Thoracic aorta (tissue), 2 donors: ENCODE measurements at regions not wholly inside any gene's neighbourhood (a gene's known extent, or its start where the extent isn't known, plus 50 kb on each side); places are given as distances from the start of the nearest gene placed in this dataset.

Experiments
- ATAC-seq: fragments of 150-250 bp; one replicate; pipeline ENCODE4 v1.8.0; 2017; ENCODE audit warnings: low read depth; ENCODE audit not compliant: insufficient number of reproducible peaks, low FRiP score
- DNase-seq: peaks from one replicate; pipeline ENCODE4 v3.0.0-alpha.2; 2020; ENCODE audit warnings: low spot score
- H3K27ac ChIP-seq, 2 donors: fragments of 200-600 bp; sonication (generic); 1 replicate in 1 of 2; 2 replicates in 1 of 2; pipeline ENCODE4 v1.5.1; 2016; ENCODE audit warnings: mild to moderate bottlenecking in 2 of 2, moderate library complexity in 2 of 2
- H3K27me3 ChIP-seq: fragments of 200-600 bp; sonication (generic); replicated peaks from 2 replicates; pipeline ENCODE4 v1.6.0; 2016; ENCODE audit warnings: mild to moderate bottlenecking; ENCODE audit not compliant: insufficient read depth
- H3K36me3 ChIP-seq: fragments of 200-600 bp; sonication (generic); one replicate; pipeline ENCODE4 v1.5.1; 2016
- H3K4me1 ChIP-seq, 2 donors: fragments of 200-600 bp; sonication (generic); 1 replicate in 1 of 2; 2 replicates in 1 of 2; pipeline versions ENCODE4 v1.5.1 to v1.6.0; 2016; ENCODE audit warnings: low read depth in 2 of 2, mild to moderate bottlenecking in 1 of 2; ENCODE audit not compliant: control insufficient read depth in 1 of 2
- H3K4me3 ChIP-seq: fragments of 200-600 bp; sonication (generic); 2 replicates; pipeline ENCODE4 v1.5.1; 2016; ENCODE audit warnings: mild to moderate bottlenecking
- H3K9me3 ChIP-seq: fragments of 200-600 bp; sonication (generic); 2 replicates; pipeline ENCODE4 v1.5.1; 2016
- TF ChIP-seq, protein P1 (sequence below): fragments of 200-600 bp; sonication (generic); IDR thresholded peaks from one replicate; pipeline ENCODE4 v1.5.1; 2019; ENCODE audit warnings: antibody characterized with exemption

DNA sequence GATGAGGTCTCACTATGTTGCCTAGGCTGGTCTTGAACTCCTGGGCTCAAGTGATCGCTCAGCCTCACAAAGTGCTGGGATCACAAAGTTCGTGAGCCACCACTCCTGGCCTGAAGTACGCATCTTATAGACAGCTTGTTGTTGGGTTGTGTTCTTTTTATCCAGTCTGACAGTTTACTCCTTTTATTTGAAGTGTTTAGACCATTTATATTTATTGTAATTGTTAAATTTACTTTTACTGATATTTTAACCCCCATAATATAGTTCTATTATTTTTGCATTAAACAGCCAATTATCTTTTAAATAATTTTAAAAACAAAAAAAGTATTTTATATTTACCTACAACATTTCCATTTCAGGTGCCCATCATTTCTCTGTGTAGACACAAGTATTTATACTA, 303.0 kb upstream of the HDAC4 start:
- Histone ChIP-seq H3K27me3 (no peaks in the 10 kb centered on the region), H3K27ac (no peak overlapping the region), H3K36me3 (no peaks in the 10 kb centered on the region), H3K9me3 (no peaks in the 10 kb centered on the region), H3K4me3 (no peak overlapping the region), H3K4me1 (peaks cover 5 to 9% of the 10 kb centered on the region in 2 donors)
- TF ChIP-seq, protein P1, sequence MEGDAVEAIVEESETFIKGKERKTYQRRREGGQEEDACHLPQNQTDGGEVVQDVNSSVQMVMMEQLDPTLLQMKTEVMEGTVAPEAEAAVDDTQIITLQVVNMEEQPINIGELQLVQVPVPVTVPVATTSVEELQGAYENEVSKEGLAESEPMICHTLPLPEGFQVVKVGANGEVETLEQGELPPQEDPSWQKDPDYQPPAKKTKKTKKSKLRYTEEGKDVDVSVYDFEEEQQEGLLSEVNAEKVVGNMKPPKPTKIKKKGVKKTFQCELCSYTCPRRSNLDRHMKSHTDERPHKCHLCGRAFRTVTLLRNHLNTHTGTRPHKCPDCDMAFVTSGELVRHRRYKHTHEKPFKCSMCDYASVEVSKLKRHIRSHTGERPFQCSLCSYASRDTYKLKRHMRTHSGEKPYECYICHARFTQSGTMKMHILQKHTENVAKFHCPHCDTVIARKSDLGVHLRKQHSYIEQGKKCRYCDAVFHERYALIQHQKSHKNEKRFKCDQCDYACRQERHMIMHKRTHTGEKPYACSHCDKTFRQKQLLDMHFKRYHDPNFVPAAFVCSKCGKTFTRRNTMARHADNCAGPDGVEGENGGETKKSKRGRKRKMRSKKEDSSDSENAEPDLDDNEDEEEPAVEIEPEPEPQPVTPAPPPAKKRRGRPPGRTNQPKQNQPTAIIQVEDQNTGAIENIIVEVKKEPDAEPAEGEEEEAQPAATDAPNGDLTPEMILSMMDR: no peak
- DNase-seq: no peak
- ATAC-seq: no peak

DNA sequence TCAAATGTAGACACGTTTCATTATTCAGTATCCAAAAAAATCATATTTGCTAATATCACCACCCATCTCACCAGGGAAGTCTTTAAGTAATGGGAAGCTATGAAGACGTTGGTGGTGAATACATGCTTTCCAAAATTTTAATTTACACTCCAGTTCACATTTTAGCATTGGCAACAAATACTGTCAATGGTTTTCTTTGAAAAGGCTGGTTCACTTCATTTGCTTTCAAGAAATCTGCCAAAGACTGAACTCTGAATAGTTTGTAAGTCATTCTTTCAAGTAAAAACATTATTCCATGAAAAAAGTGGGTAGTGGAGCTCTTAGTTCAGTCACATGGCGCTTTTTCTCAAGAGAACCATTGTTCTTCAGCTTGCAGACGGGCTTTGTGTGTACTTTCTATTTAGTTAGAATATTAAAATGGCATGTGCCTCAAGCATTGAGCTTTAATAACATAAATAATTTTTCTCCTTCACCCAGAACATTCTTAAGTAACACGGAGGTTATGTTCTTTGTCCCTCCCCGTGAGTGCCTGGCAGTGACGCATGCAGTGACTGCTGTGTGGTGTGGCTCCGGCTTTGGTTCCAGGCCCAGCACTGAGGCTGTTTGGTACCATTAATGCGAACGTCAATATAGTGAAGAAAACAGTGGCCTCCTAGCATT, 300.0 kb upstream of the HDAC4 start:
- H3K4me3 ChIP-seq: no peak overlapping the region
- no peak overlapping the region for H3K27ac ChIP-seq
- no peaks in the 10 kb centered on the region for H3K36me3 ChIP-seq
- H3K27me3 ChIP-seq: no peaks in the 10 kb centered on the region
- no peak for ATAC-seq
- no peaks in the 10 kb centered on the region for H3K9me3 ChIP-seq
- H3K4me1 ChIP-seq: peaks cover 0 to under 1% of the 10 kb centered on the region in 2 donors
- TF ChIP-seq, protein P1: no peak
- no peak for DNase-seq

DNA sequence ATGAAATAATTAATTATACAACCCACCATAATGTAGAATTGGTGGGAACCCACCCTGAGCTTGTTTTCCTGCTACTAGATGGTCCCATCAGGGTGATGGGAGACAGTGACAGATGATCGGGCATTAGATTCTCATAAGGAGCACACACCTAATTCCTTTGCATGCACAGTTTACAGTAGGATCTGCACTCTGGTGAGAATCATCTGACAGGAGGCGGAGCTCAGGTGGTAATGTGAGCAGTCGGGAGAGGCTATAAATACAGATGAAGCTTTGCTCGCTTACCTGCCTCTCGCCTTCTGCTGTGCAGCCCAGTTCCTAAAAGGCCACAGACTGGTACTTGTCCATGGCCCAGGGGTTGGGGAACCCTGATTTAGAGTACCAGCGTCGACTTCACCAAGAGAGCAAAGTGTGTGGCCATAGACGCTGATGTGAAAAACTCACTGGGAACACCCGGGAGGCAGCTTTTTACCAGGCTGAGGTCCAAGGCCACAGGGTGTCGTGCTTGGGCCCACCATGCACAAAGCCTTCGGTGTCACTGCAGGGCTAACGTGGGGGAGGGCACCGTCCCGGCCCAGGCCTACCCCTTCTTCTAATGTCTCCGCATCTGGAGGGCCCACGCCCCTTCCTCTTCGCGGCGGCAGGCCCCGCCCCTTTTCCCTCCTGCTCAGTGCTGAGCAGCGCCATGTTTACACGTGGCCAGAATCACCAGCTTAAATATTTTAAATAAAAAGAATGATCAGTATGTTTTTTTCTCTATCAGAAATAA, 296.8 kb upstream of the HDAC4 start:
- H3K4me3 ChIP-seq: no peak overlapping the region
- no peaks in the 10 kb centered on the region for H3K27me3 ChIP-seq
- H3K36me3 ChIP-seq: no peaks in the 10 kb centered on the region
- no peak overlapping the region for H3K27ac ChIP-seq
- H3K9me3 ChIP-seq: no peaks in the 10 kb centered on the region
- ATAC-seq (no peak), DNase-seq (no peak)
- H3K4me1 ChIP-seq: no peaks in the 10 kb centered on the region
- TF ChIP-seq, protein P1: no peak

DNA sequence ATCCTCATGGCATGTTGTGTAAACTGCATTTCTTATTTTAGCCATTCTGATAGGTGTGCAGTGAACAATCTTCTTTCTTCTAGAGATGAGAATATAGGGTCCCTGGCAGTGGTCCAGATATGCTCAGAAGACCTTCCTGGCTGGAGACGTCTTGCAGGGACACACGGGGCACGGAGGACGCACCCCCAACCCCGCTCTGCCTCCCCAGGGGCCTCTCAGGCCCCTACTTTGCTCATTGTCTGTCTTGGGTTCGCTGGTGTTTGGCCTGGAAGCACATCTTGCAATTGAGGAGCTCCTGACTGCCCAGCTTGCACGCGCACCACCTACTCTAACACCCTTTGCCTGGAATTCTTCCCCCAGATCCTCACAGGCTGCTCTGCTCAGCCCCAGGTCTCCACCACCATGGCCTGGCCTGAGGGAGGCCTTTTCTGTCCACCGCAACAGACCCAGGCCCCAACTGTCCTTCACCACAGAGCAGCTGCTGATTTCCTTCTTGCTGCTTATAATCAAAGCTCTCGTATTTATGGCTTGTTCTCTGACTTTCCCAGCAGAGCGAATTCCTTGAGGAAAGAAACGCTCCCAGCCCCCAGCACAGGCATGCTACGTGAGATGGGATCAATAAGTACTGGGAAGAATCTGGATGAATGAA, 295.9 kb upstream of the HDAC4 start:
- TF ChIP-seq, protein P1: no peak

DNA sequence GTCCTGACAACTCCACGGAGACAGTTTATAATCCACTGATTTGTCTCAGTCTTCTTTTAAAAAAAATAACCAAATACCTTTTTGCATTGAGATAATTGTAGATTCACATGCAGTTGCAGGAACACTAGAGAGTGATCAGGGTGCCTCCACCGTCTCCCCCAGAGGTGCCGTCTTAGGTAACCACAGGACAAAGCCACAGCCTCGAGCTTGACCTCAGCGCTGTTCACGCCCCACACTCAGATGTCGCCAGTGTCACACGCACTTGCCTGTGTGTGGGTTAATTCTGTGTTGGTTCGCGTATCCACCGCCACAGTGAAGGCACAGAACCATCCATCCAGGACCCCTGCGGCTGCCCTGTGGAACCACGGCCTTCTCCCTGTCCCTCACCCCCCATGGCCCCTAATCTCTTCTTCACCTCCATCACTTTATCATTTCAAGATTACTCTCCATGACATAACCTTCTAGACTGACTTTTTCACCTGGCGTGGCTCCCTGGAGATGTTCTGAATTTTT, 295.0 kb upstream of the HDAC4 start:
- H3K27ac ChIP-seq: no peak overlapping the region
- DNase-seq: no peak
- no peak for ATAC-seq
- H3K4me3 ChIP-seq: no peak overlapping the region
- H3K9me3 ChIP-seq: no peaks in the 10 kb centered on the region
- TF ChIP-seq, protein P1: no peak
- H3K27me3 ChIP-seq: no peaks in the 10 kb centered on the region
- H3K36me3 ChIP-seq: no peaks in the 10 kb centered on the region
- peaks cover 0 to 8% of the 10 kb centered on the region in 2 donors for H3K4me1 ChIP-seq

More for the DNA sequence above, 295.9 kb upstream of the HDAC4 start:
- Histone ChIP-seq H3K36me3 (no peaks in the 10 kb centered on the region), H3K9me3 (no peaks in the 10 kb centered on the region), H3K4me3 (no peak overlapping the region), H3K27me3 (no peaks in the 10 kb centered on the region), H3K27ac (no peak overlapping the region), H3K4me1 (peaks cover 0 to under 1% of the 10 kb centered on the region in 2 donors)
- DNase-seq (no peak), ATAC-seq (no peak)
